ENCODE measurements at regions not wholly inside any gene's neighbourhood (a gene's known extent, or its start where the extent isn't known, plus 50 kb on each side); places are given as distances from the start of the nearest gene placed in this dataset.
"Not testable (repeated sequence)": the region's sequence is repeated elsewhere in the genome, so short reads cannot be mapped to it uniquely, and the experiment has no call there.

- DNase-seq (ENCODE audit: low spot score in 2 of 2, unreplicated experiment in 2 of 2) = no peak
- Mint-ChIP-seq H3K4me3 (no peak overlapping the region), H3K4me1 (peaks cover 31% of the 10 kb centered on the region)
Observed at GRCh38 chr14:26286081-26286912, 311.5 kb downstream of the NOVA1 start.

DNA sequence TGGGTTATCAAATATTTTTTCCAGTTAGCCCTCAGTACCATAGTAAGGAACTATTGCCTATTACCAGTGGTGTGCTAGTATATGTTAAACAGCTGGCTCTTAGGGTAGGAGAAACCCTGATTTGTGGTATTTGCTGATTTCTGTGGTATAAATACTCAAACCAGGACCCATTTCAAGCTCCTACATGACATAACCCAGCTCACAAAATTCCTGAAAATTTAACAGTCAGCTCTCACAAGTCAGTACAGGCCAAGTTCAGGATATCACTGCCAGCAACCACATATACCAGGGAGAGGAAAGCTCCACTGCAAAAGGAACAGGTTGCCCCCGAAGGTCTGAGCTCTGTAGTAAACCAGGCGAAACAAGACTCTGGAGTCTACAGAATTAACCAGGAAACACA, 315.3 kb downstream of the NOVA1 start:
- H3K27me3 Mint-ChIP-seq (ENCODE audit: low read depth) = no peaks in the 10 kb centered on the region
- peaks cover 34% of the 10 kb centered on the region for H3K4me1 Mint-ChIP-seq
- H3K9me3 Mint-ChIP-seq = peaks cover 6% of the 10 kb centered on the region
- DNase-seq (ENCODE audit: low spot score in 2 of 2, unreplicated experiment in 2 of 2) = no peak
- H3K36me3 Mint-ChIP-seq = no peaks in the 10 kb centered on the region
- no peak overlapping the region for H3K27ac Mint-ChIP-seq
- no peak overlapping the region for H3K4me3 Mint-ChIP-seq
- TF ChIP-seq, protein P1, sequence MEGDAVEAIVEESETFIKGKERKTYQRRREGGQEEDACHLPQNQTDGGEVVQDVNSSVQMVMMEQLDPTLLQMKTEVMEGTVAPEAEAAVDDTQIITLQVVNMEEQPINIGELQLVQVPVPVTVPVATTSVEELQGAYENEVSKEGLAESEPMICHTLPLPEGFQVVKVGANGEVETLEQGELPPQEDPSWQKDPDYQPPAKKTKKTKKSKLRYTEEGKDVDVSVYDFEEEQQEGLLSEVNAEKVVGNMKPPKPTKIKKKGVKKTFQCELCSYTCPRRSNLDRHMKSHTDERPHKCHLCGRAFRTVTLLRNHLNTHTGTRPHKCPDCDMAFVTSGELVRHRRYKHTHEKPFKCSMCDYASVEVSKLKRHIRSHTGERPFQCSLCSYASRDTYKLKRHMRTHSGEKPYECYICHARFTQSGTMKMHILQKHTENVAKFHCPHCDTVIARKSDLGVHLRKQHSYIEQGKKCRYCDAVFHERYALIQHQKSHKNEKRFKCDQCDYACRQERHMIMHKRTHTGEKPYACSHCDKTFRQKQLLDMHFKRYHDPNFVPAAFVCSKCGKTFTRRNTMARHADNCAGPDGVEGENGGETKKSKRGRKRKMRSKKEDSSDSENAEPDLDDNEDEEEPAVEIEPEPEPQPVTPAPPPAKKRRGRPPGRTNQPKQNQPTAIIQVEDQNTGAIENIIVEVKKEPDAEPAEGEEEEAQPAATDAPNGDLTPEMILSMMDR (IDR thresholded peaks at IDR 0.05; ENCODE audit: unreplicated experiment) = no peak

More at GRCh38 chr14:26286081-26286912, 311.5 kb downstream of the NOVA1 start:
- Mint-ChIP-seq H3K27me3 (ENCODE audit: low read depth) (no peaks in the 10 kb centered on the region), H3K36me3 (no peaks in the 10 kb centered on the region), H3K9me3 (no peaks in the 10 kb centered on the region), H3K27ac (peak overlapping the region; percentile 37)
- TF ChIP-seq, protein P1 (IDR thresholded peaks at IDR 0.05; ENCODE audit: unreplicated experiment) = no peak

DNA sequence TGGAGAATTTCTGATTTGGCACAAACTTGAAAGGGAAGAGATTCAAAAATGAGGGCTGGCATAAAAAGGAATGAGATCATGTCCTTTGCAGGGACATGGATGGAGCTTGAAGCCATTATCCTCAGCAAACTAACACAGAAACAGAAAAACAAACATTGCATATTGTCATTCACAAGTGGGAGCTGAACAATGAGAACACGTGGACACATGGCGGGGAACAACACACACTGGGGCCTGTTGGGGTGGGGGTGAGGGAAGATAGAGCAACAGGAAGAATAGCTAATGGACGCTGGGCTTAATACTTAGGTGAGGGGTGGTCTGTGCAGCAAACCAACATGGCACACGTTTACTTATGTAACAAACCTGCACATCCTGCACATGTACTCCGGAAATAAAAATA, 315.8 kb downstream of the NOVA1 start:
- not testable (repeated sequence) for H3K27me3 Mint-ChIP-seq (ENCODE audit: low read depth); H3K36me3 Mint-ChIP-seq; H3K9me3 Mint-ChIP-seq; H3K27ac Mint-ChIP-seq; DNase-seq (ENCODE audit: low spot score in 2 of 2, unreplicated experiment in 2 of 2); H3K4me3 Mint-ChIP-seq
- H3K4me1 Mint-ChIP-seq = peaks cover 33% of the 10 kb centered on the region

GRCh38 chr14:26281280-26281998, 316.4 kb downstream of the NOVA1 start:
- no peak for DNase-seq (ENCODE audit: low spot score in 2 of 2, unreplicated experiment in 2 of 2)
- Mint-ChIP-seq H3K27ac (peak overlapping the region; percentile 19), H3K36me3 (no peaks in the 10 kb centered on the region)

DNA sequence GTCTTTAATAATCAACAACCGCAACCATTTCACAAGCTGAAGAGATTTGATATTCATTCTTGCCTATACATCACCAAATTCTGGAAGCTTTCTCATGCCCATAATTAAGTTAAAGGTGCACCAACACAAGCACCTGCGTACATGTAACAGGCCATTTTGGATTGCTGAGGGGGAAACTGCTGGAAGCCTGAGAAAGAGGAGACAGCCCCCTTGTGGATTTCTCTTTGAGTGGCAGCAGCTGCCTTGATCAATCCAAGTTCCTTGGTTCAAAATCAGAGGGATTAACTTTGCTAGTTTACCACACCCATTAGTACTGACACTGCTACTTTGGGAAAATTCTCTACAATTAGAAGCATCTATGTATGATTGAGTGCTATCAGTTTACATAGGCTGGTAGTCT, 321.1 kb downstream of the NOVA1 start:
- TF ChIP-seq, protein P1 (IDR thresholded peaks at IDR 0.05; ENCODE audit: unreplicated experiment) = no peak
- no peaks in the 10 kb centered on the region for H3K36me3 Mint-ChIP-seq
- no peak overlapping the region for H3K4me3 Mint-ChIP-seq
- no peak for DNase-seq (ENCODE audit: low spot score in 2 of 2, unreplicated experiment in 2 of 2)
- peaks cover 14% of the 10 kb centered on the region for H3K9me3 Mint-ChIP-seq
- peaks cover 6% of the 10 kb centered on the region for H3K4me1 Mint-ChIP-seq
- no peaks in the 10 kb centered on the region for H3K27me3 Mint-ChIP-seq (ENCODE audit: low read depth)
- H3K27ac Mint-ChIP-seq = no peak overlapping the region

More at GRCh38 chr14:26281280-26281998, 316.4 kb downstream of the NOVA1 start:
- Mint-ChIP-seq H3K4me1 (peaks cover 27% of the 10 kb centered on the region), H3K4me3 (no peak overlapping the region), H3K27me3 (ENCODE audit: low read depth) (no peaks in the 10 kb centered on the region), H3K9me3 (peaks cover 6% of the 10 kb centered on the region)
- TF ChIP-seq, protein P1 (IDR thresholded peaks at IDR 0.05; ENCODE audit: unreplicated experiment) = no peak

- Mint-ChIP-seq H3K9me3 (peaks cover 3% of the 10 kb centered on the region), H3K4me3 (no peak overlapping the region), H3K36me3 (no peaks in the 10 kb centered on the region), H3K27me3 (ENCODE audit: low read depth) (no peaks in the 10 kb centered on the region), H3K27ac (no peak overlapping the region), H3K4me1 (no peaks in the 10 kb centered on the region)
- TF ChIP-seq, protein P1 (IDR thresholded peaks at IDR 0.05; ENCODE audit: unreplicated experiment) = no peak
- DNase-seq (ENCODE audit: low spot score in 2 of 2, unreplicated experiment in 2 of 2) = no peak
Observed at GRCh38 chr14:26265170-26265685, 332.6 kb downstream of the NOVA1 start.
